PC-9 (cell line): ENCODE measurements at regions not wholly inside any gene's neighbourhood (a gene's known extent, or its start where the extent isn't known, plus 50 kb on each side); places are given as distances from the start of the nearest gene placed in this dataset.

Experiments used
- BruUV-seq: library from RNA; stranded (reverse); fragments of 400-500 nt; replicated peaks from 2 replicates; lab custom pipeline; 2021; lab: Mats Ljungman, UMichigan
- CTCF ChIA-PET: fragments of 300-600 bp; sonication (Branson Sonifier 250); formaldehyde crosslinking; loops from one replicate; lab custom pipeline; 2022; ENCODE audit warnings: antibody characterized with exemption; lab: Charles Lee
- POLR2A ChIA-PET: fragments of 300-600 bp; sonication (Branson Sonifier 250); formaldehyde crosslinking; loops from one replicate; lab custom pipeline; 2022; ENCODE audit warnings: antibody characterized with exemption; ENCODE audit not compliant: unreplicated experiment; lab: Charles Lee
- DNase-seq, 2 experiments: peaks; one replicate each; pipeline versions ENCODE4 v3.0.0 to v3.0.0-alpha.2; 2015 to 2022; ENCODE audit warnings: mixed read lengths in 1 of 2
- H2AFZ ChIP-seq: fragments of 200-600 bp; sonication (generic); 2 replicates; pipeline ENCODE4 v1.8.1; 2017; ENCODE audit warnings: antibody characterized with exemption
- H3F3A ChIP-seq: fragments of 200-600 bp; sonication (generic); 2 replicates; pipeline ENCODE4 v1.8.1; 2017; ENCODE audit warnings: antibody characterized with exemption, mild to moderate bottlenecking, low read depth; ENCODE audit not compliant: insufficient read depth
- H3K27ac ChIP-seq: fragments of 200-600 bp; sonication (generic); 2 replicates; pipeline ENCODE4 v1.6.1; 2016; ENCODE audit warnings: mixed run types
- H3K27me3 ChIP-seq: fragments of 200-600 bp; sonication (generic); 2 replicates; pipeline ENCODE4 v1.6.1; 2016; ENCODE audit warnings: low read depth, mixed run types; ENCODE audit not compliant: insufficient read depth
- H3K36me3 ChIP-seq: fragments of 200-600 bp; sonication (generic); 2 replicates; pipeline ENCODE4 v1.6.1; 2016; ENCODE audit warnings: low read depth, mixed run types
- H3K4me1 ChIP-seq: fragments of 200-600 bp; sonication (generic); replicated peaks from 2 replicates; pipeline ENCODE4 v1.6.1; 2016; ENCODE audit warnings: mixed run types; ENCODE audit not compliant: insufficient read depth
- H3K4me2 ChIP-seq: fragments of 200-600 bp; sonication (generic); 2 replicates; pipeline ENCODE4 v1.6.1; 2017; ENCODE audit warnings: mixed run types
- H3K4me3 ChIP-seq: fragments of 200-600 bp; sonication (generic); 2 replicates; pipeline ENCODE4 v1.6.1; 2016; ENCODE audit warnings: mixed run types
- H3K79me2 ChIP-seq: fragments of 200-600 bp; sonication (generic); 2 replicates; pipeline ENCODE4 v1.6.1; 2017; ENCODE audit warnings: low read depth, mixed run types
- H3K9me2 ChIP-seq: fragments of 200-600 bp; sonication (generic); 2 replicates; pipeline ENCODE4 v1.8.1; 2017; ENCODE audit warnings: mild to moderate bottlenecking; ENCODE audit not compliant: insufficient read depth
- H3K9me3 ChIP-seq: fragments of 200-600 bp; sonication (generic); 2 replicates; pipeline ENCODE4 v1.8.1; 2016; ENCODE audit warnings: low read depth; ENCODE audit not compliant: insufficient read depth
- H4K20me1 ChIP-seq: fragments of 200-600 bp; sonication (generic); 2 replicates; pipeline ENCODE4 v1.8.1; 2017; ENCODE audit not compliant: insufficient read depth
- EZH2 ChIP-seq: fragments of 200-600 bp; sonication (generic); IDR thresholded peaks from 2 replicates; pipeline ENCODE4 v1.8.0; 2017; ENCODE audit warnings: antibody characterized with exemption, low read depth
- intact Hi-C: fragments of 100-400 bp; cut with micrococcal nuclease; formaldehyde crosslinking; loops from one replicate; pipeline ENCODE4 v1.10.0; 2022; ENCODE audit not compliant: unreplicated experiment
- TF ChIP-seq, protein P1 (sequence below): fragments of 200-600 bp; sonication (generic); conservative IDR thresholded peaks from 2 replicates; pipeline ENCODE4 v1.6.1; 2017; ENCODE audit warnings: mixed run types, antibody characterized with exemption, mild to moderate bottlenecking, moderate library complexity

DNA sequence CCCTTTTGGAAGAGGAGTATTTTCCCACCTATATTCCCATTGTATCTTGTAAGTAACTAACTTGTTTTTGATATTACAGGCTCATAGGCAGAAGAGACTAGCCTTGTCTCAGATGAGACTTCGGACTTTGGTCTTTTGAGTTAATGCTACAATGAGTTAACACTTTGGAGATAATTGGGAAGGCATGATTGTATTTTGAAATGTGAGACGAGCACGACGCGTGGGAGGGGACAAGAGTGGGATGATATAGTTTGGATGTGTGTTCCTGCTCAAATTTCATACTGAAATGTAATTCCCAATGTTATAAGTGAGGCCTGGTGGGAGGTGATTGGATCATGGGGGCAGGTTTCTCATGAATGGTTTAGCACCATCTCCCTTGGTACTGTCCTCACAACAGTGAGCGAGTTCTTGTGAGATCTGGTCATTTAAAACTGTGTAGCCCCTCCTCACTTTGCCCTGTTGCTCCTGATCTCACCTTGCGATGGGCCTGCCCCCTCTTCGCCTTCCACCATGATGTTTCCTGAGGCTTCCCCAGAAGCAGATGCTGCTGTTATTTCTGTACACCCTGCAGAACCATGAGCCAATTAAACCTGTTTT is 721.5 kb upstream of the CTNND2 start:
- no TSS peak for BruUV-seq
- Histone ChIP-seq H4K20me1 (no peaks in the 10 kb centered on the region), H2AFZ (no peak overlapping the region), H3F3A (no peaks in the 10 kb centered on the region), H3K4me1 (no peaks in the 10 kb centered on the region), H3K27me3 (no peaks in the 10 kb centered on the region), H3K36me3 (no peaks in the 10 kb centered on the region), H3K9me2 (no peaks in the 10 kb centered on the region), H3K4me3 (no peak overlapping the region), H3K9me3 (no peaks in the 10 kb centered on the region), H3K79me2 (no peaks in the 10 kb centered on the region), H3K27ac (no peak overlapping the region), H3K4me2 (no peak overlapping the region)
- no peak for DNase-seq
- intact Hi-C loops: no loop called here
- ChIA-PET CTCF (no interaction called here), POLR2A (no interaction called here)
- TF ChIP-seq, protein P1, sequence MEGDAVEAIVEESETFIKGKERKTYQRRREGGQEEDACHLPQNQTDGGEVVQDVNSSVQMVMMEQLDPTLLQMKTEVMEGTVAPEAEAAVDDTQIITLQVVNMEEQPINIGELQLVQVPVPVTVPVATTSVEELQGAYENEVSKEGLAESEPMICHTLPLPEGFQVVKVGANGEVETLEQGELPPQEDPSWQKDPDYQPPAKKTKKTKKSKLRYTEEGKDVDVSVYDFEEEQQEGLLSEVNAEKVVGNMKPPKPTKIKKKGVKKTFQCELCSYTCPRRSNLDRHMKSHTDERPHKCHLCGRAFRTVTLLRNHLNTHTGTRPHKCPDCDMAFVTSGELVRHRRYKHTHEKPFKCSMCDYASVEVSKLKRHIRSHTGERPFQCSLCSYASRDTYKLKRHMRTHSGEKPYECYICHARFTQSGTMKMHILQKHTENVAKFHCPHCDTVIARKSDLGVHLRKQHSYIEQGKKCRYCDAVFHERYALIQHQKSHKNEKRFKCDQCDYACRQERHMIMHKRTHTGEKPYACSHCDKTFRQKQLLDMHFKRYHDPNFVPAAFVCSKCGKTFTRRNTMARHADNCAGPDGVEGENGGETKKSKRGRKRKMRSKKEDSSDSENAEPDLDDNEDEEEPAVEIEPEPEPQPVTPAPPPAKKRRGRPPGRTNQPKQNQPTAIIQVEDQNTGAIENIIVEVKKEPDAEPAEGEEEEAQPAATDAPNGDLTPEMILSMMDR: no peak
- TF ChIP-seq EZH2: no peak

DNA sequence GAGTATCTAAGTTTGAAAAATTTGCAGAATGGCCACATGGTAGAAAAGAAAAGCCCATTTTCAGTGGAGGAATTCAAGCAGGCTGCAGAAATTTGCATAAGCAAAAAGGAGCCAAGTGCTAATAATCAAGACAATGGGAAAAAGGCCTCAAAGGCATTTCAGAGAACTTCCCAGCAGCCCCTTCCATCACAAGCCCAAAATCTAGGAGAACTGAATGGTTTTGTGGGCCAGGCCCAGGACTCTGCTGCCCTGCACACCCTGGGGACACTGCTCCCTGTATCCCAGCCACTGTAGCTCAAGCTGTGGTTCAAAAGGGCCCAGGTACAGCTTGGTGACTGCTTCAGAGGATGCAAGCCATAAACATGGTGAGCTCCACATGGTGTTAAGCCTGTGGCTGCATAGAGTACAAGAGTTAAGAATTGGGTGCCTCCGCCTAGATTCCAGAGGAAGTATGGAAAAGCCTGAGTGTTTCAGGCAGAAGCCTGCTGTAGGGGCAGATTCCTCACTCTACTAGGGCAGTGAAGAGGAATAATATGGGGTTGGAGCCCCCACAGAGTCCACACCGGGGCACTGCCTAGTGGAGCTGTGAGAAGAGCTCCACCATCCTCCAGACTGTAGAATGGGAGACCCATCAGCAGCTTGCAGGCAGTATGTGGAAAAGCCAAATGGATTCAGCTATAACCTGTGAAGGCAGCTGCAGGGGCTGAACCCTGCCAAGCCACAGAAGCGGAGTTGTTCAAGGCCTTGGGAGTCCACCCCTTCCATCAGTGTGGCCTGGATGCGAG is 720.7 kb upstream of the CTNND2 start:
- Histone ChIP-seq H3K4me2 (no peak overlapping the region), H3K9me2 (no peaks in the 10 kb centered on the region), H3K9me3 (no peaks in the 10 kb centered on the region), H3K27ac (no peak overlapping the region), H3K27me3 (no peaks in the 10 kb centered on the region), H3F3A (no peaks in the 10 kb centered on the region), H3K4me1 (no peaks in the 10 kb centered on the region), H3K4me3 (no peak overlapping the region), H3K79me2 (no peaks in the 10 kb centered on the region), H2AFZ (no peak overlapping the region), H3K36me3 (no peaks in the 10 kb centered on the region), H4K20me1 (no peaks in the 10 kb centered on the region)
- ChIA-PET POLR2A (no interaction called here), CTCF (no interaction called here)
- no peak for DNase-seq
- BruUV-seq: no TSS peak
- TF ChIP-seq, protein P1: no peak
- no peak for TF ChIP-seq EZH2
- intact Hi-C loops: no loop called here

DNA sequence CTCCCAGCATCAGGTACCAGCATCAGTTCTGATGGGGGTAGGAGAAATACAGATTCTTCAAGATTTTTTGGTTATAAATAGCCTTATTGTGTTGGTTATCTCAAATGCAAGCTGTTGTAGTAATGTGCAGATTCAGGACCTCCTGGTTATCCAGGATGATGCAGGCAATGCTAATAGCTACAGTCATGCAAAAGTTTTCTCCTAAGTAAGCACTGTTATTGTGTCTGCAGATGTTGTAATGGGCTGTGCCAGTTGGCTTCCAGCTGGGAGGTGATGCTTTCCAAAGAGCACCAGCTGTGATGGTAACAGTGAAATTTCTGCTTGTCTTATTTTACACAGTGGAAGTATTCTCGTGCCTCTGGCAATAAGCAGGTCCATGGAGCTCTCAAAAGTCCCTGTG is 719.2 kb upstream of the CTNND2 start:
- H2AFZ ChIP-seq: no peak overlapping the region
- H3K36me3 ChIP-seq: no peaks in the 10 kb centered on the region
- POLR2A ChIA-PET: no interaction called here

More for the DNA sequence above, 719.2 kb upstream of the CTNND2 start:
- Histone ChIP-seq H3K4me1 (no peaks in the 10 kb centered on the region), H3K9me3 (no peaks in the 10 kb centered on the region), H3K27ac (no peak overlapping the region), H3K4me3 (no peak overlapping the region), H3F3A (no peaks in the 10 kb centered on the region), H4K20me1 (no peaks in the 10 kb centered on the region), H3K9me2 (no peaks in the 10 kb centered on the region), H3K27me3 (no peaks in the 10 kb centered on the region), H3K79me2 (no peaks in the 10 kb centered on the region), H3K4me2 (no peak overlapping the region)
- TF ChIP-seq, protein P1: no peak
- no peak for TF ChIP-seq EZH2
- CTCF ChIA-PET: no interaction called here
- intact Hi-C loops: no loop called here
- DNase-seq: no peak
- no TSS peak for BruUV-seq
